ENCODE measurements at regions not wholly inside any gene's neighbourhood (a gene's known extent, or its start where the extent isn't known, plus 50 kb on each side); places are given as distances from the start of the nearest gene placed in this dataset.

- no peak for TF ChIP-seq POLR2A (IDR thresholded peaks at IDR 0.05)
- TF ChIP-seq, protein P1, sequence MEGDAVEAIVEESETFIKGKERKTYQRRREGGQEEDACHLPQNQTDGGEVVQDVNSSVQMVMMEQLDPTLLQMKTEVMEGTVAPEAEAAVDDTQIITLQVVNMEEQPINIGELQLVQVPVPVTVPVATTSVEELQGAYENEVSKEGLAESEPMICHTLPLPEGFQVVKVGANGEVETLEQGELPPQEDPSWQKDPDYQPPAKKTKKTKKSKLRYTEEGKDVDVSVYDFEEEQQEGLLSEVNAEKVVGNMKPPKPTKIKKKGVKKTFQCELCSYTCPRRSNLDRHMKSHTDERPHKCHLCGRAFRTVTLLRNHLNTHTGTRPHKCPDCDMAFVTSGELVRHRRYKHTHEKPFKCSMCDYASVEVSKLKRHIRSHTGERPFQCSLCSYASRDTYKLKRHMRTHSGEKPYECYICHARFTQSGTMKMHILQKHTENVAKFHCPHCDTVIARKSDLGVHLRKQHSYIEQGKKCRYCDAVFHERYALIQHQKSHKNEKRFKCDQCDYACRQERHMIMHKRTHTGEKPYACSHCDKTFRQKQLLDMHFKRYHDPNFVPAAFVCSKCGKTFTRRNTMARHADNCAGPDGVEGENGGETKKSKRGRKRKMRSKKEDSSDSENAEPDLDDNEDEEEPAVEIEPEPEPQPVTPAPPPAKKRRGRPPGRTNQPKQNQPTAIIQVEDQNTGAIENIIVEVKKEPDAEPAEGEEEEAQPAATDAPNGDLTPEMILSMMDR (IDR thresholded peaks at IDR 0.05) = no peak
- no peak for TF ChIP-seq EP300 (IDR thresholded peaks at IDR 0.05)
These were observed 466.5 kb upstream of the DEPDC1 start for GRCh38 chr1:68963353-68963752.
